CD4-positive, alpha-beta T cell treated with Interleukin-6 for 4 hours (primary cell): ENCODE measurements at regions not wholly inside any gene's neighbourhood (a gene's known extent, or its start where the extent isn't known, plus 50 kb on each side); places are given as distances from the start of the nearest gene placed in this dataset.

Experiments
- DNase-seq: peaks from one replicate; pipeline ENCODE4 v3.0.0-alpha.2; 2020; ENCODE audit warnings: mixed read lengths

DNA sequence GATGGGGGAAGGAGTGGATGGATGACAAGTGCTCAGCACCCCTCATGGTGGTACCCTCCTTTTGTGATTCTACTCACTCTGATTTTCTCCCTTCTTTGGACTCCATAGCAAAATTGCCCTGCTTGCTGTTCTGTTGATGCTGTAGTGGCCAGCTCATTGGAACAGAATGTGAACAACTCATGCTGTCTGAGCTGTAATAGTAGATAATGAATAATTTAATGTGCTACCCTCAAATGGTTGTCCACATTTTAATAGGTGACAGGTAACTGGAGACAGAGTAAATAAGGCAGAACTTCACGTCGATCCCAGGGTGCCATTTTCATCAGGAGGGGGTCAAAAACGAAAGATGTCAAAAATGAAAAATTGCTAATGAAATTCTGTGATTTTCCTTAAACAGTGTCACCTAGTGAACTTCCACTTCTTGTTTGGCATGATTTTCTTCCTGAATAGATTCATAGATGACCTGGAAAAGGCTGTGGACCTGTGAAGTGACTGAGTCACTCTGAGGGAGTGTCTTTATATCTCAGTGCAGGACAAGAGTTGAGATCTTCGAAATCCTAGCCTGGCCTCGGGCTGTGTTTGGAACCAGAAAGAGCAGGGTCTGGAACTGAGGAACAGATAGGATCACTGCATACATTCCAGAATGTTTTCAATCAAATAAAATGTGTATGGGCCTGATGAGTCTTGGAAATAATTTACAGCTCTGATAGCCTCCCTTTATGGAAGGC is 270.2 kb downstream of the PSAT1 start:
- DNase-seq: no peak

DNA sequence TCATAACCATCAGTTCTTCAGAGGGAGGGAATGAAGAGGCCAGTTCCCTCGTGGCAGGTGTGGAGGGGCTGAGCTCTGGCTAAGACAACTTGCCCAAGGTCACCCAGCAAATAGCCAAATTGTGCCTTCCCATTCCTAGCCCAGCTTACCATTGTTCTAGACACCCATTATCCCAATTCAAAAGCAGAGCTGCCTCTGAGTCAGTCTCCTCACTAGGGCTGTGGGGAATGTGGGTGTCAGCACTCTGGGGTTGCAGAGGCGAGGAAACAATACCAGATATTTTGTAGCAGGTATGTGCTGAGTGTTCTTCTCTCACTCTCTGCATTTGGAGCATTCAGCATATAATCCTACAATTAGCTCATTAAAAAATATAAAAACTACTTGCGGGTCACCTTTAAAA is 270.8 kb downstream of the PSAT1 start:
- no peak for DNase-seq

DNA sequence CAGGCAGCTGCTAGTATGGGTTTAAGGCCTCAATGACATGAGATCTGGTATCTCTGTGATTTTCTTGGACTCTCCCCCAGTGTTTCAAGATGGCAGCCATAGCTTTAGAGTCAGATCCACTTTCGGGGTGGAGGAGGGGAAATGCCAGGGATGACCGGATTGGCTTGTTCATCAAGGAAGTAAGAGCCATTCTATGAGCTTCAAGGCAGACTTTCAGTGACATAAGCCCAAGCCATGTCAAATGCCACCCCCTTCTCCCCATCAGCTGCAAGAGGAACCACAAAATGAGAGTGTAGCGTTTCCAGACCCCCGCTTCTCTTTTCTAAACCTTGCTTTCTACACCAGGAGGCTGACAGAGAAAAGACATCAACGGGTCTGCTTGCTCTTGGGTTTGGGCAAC is 271.8 kb downstream of the PSAT1 start:
- no peak for DNase-seq

DNA sequence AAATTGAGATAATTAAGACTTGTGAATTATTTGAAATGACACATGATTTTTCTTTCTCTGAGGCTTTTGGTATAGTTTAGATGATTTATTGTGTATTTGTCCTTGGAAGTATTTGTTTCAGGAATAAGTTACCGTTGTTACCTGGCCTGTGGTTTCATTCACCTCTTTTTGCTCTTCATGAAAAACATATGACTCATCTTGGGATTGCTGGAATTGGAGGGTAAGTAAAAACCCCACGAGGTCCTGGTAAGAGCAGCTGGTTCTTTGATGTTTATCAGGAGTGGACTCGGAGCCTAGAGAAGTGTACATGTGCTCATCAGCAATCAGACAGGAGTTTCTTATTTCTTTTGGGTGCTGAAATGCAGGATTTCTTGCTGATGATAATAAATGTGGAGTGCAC is 275.3 kb downstream of the PSAT1 start:
- DNase-seq: no peak

DNA sequence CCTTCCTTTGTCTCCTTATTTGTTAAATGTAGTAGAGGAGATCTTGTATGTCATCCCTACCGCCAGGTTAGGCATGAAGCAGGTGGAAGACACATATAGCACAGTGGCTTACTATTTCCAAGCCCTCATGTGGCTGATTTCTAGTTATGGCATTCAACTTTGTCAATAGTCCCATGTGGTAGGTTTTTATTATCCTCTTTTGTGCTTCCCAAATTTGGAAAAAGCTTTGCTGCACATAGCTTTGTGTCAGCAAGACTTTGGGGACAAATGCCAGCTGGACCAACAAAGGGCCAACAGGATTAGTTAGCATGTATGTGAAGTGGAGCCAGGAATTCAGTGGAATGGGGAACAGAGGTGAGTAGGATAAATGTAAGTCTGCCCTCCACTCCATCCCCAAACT is 276.3 kb downstream of the PSAT1 start:
- no peak for DNase-seq

DNA sequence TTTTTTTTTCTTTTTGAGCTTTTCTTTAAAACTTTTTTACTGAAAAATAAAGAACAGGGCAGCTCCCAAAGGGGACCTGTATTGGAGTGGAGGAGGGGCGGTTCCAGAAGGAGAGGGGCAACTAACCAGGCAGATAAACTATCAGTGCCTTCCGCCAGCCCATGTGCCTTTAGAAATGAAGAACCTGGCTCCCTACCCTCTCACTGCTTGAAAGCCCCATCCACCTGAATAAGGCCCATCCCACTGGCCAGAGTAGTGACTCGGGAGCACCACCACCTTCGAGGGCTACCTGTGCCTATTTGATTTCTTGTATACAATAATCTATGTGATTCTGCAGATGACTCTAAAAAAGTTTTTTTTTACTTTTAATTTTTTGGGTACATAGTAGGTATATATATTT is 276.7 kb downstream of the PSAT1 start:
- DNase-seq: no peak

DNA sequence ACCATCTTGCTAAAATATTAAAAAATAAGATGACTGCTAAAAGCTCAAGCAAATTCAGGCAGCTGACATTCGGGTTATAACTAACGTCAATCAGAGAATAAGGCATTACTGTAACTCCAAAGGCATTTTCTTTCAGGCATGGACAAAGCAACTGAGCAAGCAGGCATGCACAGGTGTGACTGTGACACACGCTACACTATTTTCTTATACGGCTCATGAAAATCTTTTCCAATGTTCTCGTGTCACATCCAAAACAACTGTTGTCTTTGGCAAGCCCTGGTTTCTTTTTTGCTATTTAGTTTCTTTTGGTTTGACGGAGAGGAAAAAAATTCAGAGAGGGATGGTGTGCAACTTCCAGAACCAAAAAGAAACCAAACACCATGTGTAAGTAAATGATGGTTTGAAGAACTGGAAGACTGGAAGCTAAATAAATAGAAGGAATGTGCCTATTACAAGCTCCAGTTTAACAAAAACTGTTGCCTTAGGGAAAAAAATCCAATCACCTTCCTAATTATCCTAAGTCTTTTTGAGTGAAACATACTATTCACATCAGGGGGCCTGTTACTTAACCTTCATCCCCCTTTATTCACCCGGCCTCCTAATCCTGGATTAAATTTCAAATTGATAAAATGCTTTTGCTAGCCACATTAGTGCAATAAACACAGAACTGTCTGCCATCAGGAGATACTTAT is 277.6 kb downstream of the PSAT1 start:
- no peak for DNase-seq

DNA sequence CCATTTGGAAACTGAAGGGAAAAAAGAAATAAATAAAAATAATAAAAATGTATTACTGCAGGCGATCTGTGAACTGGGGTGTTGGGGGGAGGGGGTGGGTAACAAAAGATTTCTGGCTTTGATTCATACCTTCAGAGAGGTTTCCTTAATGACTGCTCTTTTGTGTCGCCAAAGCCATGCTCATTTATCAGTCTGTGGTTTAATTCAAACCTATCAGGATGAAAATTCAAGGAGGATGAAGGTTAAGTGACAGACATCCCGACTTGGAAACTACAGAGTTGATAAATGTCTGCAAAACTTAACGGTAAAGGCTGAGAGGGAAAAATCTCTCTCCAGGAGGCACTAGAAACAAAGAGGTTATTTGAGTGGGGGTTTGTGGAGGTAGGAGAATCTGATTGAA is 278.2 kb downstream of the PSAT1 start:
- DNase-seq: no peak

DNA sequence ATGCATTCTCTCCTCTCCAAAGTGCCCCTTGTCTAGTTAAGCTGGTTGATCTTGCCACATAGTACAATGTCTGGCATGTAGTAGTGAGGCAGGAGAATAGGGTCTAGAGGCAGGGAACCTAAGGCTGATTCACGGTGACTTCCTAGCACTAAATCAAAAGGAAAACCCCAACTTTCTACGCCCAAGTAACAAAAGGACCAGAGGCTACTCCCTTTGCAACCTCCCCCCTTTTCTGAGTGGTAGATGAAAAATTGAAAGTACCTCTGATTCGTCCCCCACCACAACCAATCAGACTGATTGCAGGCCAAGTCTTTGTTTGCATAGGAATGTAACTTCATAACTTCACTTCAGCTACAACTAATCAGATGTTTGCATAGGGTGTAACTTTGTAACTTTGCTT is 278.8 kb downstream of the PSAT1 start:
- DNase-seq: no peak

DNA sequence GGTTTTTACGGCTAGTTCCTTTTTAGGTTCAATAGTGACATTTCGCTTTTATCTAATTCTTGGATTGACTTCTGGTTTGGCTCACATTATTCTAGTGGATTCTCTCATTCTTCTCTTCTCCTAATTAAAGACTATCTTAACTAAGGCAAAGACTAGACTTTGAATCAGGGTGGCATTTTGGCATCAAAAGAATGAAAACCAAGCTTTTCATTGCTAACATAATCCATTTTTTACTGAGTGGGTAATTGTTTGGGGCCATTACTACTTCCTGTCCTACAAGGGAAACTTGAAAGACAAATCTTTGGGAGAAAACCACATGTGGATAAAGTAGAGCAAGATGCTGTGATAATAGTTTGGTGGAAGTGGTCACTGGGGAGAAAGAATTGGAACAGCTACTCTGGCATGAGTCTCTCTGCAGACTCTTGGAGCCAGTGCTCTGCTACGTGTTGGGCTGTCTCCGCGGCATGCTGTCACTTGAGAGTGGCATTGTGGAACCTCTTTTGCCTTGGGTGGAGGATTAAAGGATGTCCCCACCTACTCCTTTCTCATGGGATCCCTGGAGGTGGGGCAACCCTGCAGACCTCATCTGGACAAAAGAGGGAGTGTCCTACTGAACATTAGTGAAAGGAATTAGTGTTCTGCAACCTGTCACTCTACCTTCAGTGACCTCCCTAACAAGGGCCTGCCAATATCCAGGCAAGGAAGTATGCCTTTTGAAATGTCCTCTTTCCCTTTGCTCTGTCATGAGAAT is 280.4 kb downstream of the PSAT1 start:
- no peak for DNase-seq

DNA sequence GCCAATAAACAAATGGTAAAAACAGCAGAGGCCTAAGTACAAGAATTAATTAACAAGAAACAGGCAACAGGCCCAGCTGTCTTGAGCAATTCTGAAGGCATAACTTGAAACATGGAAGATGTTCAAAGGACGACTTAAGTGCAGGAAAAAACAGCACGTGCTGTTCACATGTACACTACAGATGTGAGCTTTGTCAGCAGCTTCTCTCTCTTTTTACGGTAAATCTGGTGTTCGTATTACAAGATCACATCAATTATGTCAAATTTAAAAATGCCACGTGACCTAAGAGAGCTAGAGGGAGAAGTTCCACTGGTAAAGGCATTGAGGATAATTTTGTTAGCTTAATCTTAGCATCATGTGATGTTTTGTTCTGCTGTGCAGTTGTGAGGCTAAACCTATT is 281.1 kb downstream of the PSAT1 start:
- DNase-seq: no peak

DNA sequence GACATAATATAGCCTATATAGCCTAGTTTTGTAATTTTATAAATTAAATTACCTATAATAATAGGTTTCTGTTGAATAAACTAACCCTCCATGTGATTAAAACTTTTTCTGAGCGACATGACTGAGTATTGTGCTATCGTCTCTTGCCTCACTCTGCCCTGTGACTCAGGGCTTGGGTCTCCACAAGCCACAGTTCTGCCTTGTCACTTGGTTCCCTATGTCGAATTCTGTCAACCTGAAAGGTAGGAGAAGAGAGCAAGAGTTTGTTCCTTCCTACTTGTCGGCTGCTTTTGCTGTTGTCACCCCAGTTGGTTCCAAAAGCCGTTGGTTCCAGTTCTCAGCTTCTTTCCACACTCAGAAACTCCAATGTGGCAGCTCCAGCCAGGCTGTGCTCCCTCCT is 285.9 kb downstream of the PSAT1 start:
- no peak for DNase-seq

DNA sequence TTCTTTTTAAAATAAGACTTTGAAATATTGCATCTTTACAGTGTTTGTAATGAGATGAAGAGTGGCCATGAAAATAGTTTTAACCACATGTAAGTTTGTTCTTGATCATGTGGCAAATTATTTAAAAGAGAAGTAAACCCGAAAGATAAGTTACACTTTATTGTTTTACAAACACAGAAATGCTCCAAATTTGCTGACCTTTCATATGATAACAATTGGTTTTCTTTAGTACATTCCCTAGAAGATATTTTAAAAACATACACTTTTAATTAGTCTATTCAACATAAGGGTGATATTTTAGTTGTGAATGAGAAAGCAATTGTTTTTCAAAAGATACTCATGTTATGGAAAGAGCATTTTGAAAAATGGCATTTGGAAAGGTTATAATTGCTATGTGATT is 287.7 kb downstream of the PSAT1 start:
- DNase-seq: no peak

DNA sequence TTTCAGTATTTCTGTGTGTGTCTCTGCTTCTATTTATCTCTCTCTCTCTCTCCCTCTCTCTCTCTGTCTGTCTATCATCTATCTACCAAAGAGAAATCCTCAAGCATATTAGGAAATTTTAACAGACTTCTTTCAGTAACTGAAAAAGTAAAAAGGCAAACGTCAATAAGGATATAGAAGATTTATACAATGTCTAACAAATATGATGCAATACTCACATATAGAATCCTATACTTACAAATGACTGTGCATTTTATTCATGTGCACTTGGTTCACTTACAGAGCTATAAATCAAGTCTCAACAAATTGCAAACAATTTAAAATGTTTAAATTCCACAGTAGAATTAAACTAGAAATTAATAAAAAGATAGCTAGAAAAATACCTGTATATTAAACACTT is 289.0 kb downstream of the PSAT1 start:
- DNase-seq: no peak

DNA sequence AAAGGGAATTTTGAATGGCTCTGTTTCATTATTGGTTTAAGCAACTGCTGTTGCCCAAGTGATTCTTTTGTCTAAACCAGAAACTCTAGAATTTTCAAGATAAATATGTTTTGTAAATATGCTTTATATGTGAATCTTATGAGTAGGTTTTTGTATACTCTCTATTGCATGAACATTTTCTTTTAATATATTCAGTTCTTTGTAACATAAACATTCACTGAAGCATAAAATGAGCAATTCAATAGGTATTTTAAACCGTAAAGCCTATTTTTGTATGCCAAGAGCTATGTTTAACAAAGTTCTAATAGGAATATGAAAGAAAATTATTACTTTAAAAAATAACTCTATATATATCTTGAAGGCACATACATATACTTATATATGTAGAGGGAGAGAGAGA is 293.1 kb downstream of the PSAT1 start:
- DNase-seq: no peak

DNA sequence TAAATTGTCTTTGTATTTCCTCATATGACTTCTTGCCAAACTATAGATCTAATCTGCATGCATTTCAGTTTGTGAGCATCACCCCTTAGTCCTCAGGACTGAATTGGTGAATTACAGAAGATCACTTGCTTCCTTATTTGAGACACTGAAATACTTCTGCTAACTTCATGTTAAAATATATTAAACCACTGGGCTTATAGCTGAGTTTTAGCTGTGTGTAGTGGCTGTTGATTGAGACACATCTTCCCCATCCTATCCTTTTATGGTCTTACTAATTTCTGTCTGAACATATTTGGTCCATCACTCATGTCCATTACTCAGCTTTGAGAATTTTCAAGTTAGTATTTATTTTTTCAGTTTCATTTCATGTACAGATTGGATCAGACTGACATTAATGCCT is 295.9 kb downstream of the PSAT1 start:
- no peak for DNase-seq

DNA sequence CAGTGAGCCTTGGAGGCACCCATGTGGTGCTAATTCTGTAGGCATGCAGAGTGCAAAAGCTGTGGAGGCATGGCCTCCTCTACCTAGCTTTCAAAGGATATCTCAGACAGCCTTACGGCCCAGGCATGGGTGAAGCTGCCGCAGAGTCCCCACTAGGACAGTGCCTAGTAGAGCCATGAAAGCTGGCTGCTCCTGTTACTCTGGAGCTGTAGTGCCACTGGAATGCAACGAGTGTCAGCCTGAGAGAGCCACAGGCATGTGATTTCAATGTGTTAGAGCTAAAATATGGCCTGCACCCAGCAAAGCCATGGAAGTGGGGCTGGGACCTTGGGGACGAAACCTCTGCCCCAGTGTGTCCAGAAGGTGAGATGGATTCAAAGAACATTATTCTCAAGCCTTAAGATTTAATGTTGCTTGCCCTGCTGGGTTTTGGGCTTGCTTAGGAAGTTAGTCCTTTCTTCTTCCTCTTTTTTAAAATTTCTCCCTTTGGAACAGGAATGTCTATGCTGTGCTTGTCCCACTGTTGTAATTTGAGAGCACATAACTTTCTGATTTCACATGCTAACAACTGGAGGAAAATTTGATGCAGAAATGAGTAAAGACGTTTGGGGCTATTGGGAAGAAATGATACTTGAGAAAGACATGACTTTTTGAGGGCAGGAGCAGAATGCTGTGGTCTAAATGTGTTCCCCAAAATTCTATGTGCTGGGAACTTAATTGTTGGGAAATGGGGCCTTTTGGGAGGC is 298.4 kb downstream of the PSAT1 start:
- DNase-seq: no peak

DNA sequence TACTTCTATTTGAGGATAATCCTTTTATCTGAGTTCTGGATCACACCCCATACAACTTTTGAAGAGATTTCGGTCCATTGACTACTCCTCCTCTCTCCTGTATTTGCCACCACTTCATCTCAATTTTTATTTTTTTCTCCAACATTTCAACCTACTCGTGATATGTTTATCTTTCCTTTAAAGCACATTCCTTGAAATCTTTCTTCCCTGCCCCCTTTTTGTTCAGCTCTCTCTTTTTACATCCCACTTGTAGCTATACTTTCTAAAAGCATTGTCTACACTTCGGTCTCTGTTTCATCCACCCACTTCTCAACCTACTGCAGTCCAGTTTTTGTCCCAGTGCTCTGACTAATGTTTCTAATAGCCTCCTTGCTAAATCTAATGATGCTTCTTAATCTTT is 299.4 kb downstream of the PSAT1 start:
- no peak for DNase-seq

DNA sequence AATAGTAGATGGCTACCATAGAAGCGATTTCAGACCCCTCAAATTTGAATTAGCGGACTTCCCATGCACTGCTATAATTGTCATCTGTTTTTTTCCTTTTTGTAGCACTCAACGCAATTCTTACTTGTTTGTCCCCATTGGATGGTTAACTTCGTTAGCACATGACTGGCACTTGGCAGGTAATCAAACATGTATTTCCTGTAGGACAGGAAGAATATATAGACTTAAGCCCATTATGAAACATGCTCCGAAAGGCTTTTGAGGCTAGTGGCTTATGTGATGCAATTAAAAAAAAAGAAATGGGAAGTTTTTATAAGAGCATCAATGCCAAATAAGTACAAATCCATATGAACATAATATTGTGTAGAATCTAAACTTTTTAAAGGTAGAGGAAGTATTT is 301.2 kb downstream of the PSAT1 start:
- DNase-seq: no peak

DNA sequence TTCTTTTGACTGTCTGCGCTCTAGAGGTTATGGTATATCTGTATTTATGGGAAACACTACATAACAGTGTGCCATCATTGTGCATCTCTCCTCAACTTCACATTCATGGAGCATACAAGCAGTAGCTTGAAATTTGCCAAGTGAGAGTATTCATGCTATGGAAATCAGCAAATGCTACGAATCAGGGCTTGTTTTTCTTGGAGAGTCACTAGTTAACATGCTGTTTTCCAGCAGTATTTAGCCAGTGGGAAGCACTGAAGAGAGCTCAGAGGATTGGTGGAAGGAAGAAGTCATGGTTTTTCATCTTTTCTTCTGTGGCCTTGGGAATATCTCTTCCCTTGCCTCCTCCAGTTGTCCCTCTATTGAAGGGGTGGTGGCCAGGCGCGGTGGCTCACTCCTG is 303.0 kb downstream of the PSAT1 start:
- DNase-seq: no peak

DNA sequence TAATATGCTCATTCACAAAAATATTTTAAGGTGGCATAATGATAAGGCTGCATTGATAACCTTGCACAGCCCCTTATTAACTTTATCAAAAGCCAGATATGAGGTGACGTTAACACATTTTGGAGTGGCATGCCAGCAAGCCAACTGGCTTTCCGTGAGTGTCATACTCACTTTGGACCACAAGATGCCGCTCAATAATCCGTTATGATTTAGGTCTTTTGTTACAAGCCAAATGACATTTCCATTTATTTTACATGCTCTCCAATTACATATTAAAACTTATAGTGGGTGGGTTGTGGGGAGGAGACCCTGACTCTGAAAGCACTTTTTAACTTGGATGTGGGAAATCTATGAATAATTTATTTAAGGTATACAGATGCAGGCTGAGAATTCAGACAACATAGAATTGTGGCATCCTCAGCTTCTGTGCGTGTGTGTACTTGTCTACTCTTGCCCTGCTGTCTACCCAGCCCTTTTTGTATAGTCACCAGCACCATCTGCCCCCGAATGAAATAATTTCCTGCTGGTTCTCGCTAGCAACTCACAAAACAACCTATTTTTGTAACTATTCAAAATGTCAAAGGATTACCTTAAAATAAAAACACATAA is 305.1 kb downstream of the PSAT1 start:
- no peak for DNase-seq

DNA sequence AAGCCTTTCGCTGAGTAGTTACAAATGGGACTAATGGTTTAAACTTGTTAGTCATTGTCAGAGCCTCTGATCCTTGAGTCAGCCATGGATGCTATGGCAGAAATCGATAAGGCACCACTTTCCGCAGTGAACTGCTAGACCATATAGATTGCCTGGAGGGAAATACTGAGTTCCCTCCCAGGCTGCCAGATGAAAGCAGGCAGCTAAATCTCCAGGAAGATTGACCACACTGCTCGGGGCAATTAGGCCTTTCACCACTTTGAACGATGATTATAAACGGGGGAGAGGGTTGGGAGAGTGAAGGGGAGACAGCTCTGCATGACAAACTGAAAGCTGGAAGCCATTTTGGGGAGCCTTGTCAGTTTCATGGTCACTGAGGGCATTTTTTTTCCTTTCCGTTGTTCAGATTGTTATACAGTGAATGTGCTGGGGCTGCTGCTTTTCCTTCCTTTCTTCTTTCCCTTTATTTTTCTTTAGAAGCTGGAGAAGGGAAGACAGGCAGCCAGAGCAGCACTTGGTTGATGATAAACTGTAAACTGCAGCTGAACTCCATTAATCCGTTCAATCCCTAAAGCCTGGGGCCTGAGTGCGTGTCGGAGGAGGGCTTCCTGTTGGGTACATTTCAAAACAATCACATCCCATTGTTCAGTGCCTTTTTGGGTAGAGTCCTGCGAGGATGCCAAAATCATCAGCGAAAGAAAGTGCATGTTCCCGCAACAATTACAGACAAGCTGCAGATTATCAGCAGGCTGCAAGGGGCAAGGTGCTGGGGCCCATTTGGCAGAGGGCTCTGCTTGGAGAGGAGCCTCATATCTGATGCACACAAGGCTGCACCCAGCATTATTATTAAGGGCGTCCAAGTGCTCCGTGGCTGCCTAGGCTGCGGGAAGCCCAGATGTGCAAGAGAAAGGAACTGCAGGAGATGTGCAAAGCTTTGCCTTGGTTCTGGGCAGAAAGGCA is 308.4 kb downstream of the PSAT1 start:
- DNase-seq: no peak
